ENCODE measurements at regions not wholly inside any gene's neighbourhood (a gene's known extent, or its start where the extent isn't known, plus 50 kb on each side); places are given as distances from the start of the nearest gene placed in this dataset.

GRCh38 chr3:4907643-4908432, 71.4 kb upstream of the BHLHE40 start:
- TF ChIP-seq FOXP1 (CRISPR knock-in tag; IDR thresholded peaks at IDR 0.05; ENCODE audit: borderline replicate concordance) (no peak), MAX (CRISPR knock-in tag; IDR thresholded peaks at IDR 0.05) (no peak), CTCF (IDR thresholded peaks at IDR 0.05) (no peak), NFYB (CRISPR knock-in tag; conservative IDR thresholded peaks at IDR 0.05; ENCODE audit: low read depth) (no peak), JAZF1 (CRISPR knock-in tag; IDR thresholded peaks at IDR 0.05) (no peak), PRDM15 (CRISPR knock-in tag; IDR thresholded peaks at IDR 0.05) (no peak), ELF4 (CRISPR knock-in tag; IDR thresholded peaks at IDR 0.05; ENCODE audit: low read depth) (no peak), PREB (CRISPR knock-in tag; IDR thresholded peaks at IDR 0.05; ENCODE audit: borderline replicate concordance) (no peak), AFF4 (CRISPR knock-in tag; IDR thresholded peaks at IDR 0.05; ENCODE audit: borderline replicate concordance) (no peak), ESRRA (CRISPR knock-in tag; IDR thresholded peaks at IDR 0.05; ENCODE audit: borderline replicate concordance) (no peak), ETV6 (CRISPR knock-in tag; IDR thresholded peaks at IDR 0.05) (no peak), USF2 (CRISPR knock-in tag; IDR thresholded peaks at IDR 0.05) (no peak), HMGA2 (CRISPR knock-in tag; IDR thresholded peaks at IDR 0.05) (no peak)

Measured in WTC11 (cell line).